GM19463 (cell line): ENCODE measurements at regions not wholly inside any gene's neighbourhood (a gene's known extent, or its start where the extent isn't known, plus 50 kb on each side); places are given as distances from the start of the nearest gene placed in this dataset.

ENCODE experiments used
- ATAC-seq: cut with Tn5 transposase; IDR thresholded peaks from one replicate; pipeline ENCODE4 v1.9.1; 2021; ENCODE audit warnings: mild to moderate bottlenecking, moderate library complexity; ENCODE audit not compliant: unreplicated experiment

- ATAC-seq, result no peak
Measured at GRCh38 chr10:81093056-81093455, 555.4 kb downstream of the SH2D4B start.

- ATAC-seq, result no peak
Measured at GRCh38 chr10:81095238-81095637, 557.5 kb downstream of the SH2D4B start.

GRCh38 chr10:81096558-81096957 is 558.9 kb downstream of the SH2D4B start:
- ATAC-seq, result peak; percentile 53

GRCh38 chr10:81101062-81101461 is 563.4 kb downstream of the SH2D4B start:
- ATAC-seq, result no peak

- peak; percentile 19 for ATAC-seq
Measured at GRCh38 chr10:81104494-81104893, 566.8 kb downstream of the SH2D4B start.

- ATAC-seq, result peak; percentile 83
Measured at GRCh38 chr10:81108516-81109199, 571.0 kb downstream of the SH2D4B start.

- ATAC-seq, result peak; percentile 28
Measured at GRCh38 chr10:81109200-81109752, 571.6 kb downstream of the SH2D4B start.

- ATAC-seq, result no peak
Measured at GRCh38 chr10:81116201-81116600, 578.5 kb downstream of the SH2D4B start.

- ATAC-seq, result no peak
Measured at GRCh38 chr10:81116990-81117389, 579.3 kb downstream of the SH2D4B start.

- ATAC-seq, result no peak
Measured at GRCh38 chr10:81127931-81128330, 590.2 kb downstream of the SH2D4B start.

- no peak for ATAC-seq
Measured at GRCh38 chr10:81130014-81130413, 592.3 kb downstream of the SH2D4B start.

GRCh38 chr10:81135851-81136250 is 598.1 kb downstream of the SH2D4B start:
- peak; percentile 91 for ATAC-seq

- peak; percentile 33 for ATAC-seq
Measured at GRCh38 chr10:81136261-81136660, 598.6 kb downstream of the SH2D4B start.

- ATAC-seq, result no peak
Measured at GRCh38 chr10:81145975-81146374, 608.3 kb downstream of the SH2D4B start.

GRCh38 chr10:81146436-81146835 is 608.7 kb downstream of the SH2D4B start:
- no peak for ATAC-seq

- no peak for ATAC-seq
Measured at GRCh38 chr10:81152656-81153055, 615.0 kb downstream of the SH2D4B start.

- ATAC-seq, result peak; percentile 47
Measured at GRCh38 chr10:81157681-81158080, 620.0 kb downstream of the SH2D4B start.

- ATAC-seq, result no peak
Measured at GRCh38 chr10:81177651-81178244, 640.0 kb downstream of the SH2D4B start.

GRCh38 chr10:81179324-81179723 is 641.6 kb downstream of the SH2D4B start:
- ATAC-seq, result peak; percentile 8

GRCh38 chr10:81179805-81180452 is 642.2 kb downstream of the SH2D4B start:
- peak; percentile 91 for ATAC-seq

- ATAC-seq, result no peak
Measured at GRCh38 chr10:81182296-81182695, 644.6 kb downstream of the SH2D4B start.
